Parathyroid adenoma (tissue), 2 donors: ENCODE measurements at regions not wholly inside any gene's neighbourhood (a gene's known extent, or its start where the extent isn't known, plus 50 kb on each side); places are given as distances from the start of the nearest gene placed in this dataset.

Source experiments
- H2AFZ ChIP-seq: fragments of 300-600 bp; sonication (generic); one replicate; pipeline ENCODE4 v1.7.0; 2017; ENCODE audit warnings: antibody characterized with exemption, mild to moderate bottlenecking
- H3K27ac ChIP-seq: fragments of 300-600 bp; sonication (generic); one replicate; pipeline ENCODE4 v1.7.0; 2017
- H3K27me3 ChIP-seq: fragments of 300-600 bp; sonication (generic); one replicate; pipeline ENCODE4 v1.7.0; 2017; ENCODE audit warnings: low read length; ENCODE audit not compliant: control insufficient read depth, insufficient read depth
- H3K36me3 ChIP-seq: fragments of 300-600 bp; sonication (generic); one replicate; pipeline ENCODE4 v1.7.0; 2017; ENCODE audit warnings: low read length; ENCODE audit not compliant: control insufficient read depth, insufficient read depth
- H3K4me1 ChIP-seq: fragments of 300-600 bp; sonication (generic); one replicate; pipeline ENCODE4 v1.7.0; 2017; ENCODE audit warnings: control low read depth
- H3K4me2 ChIP-seq: fragments of 300-600 bp; sonication (generic); one replicate; pipeline ENCODE4 v1.7.0; 2017; ENCODE audit warnings: low read length
- H3K4me3 ChIP-seq: fragments of 300-600 bp; sonication (generic); one replicate; pipeline ENCODE4 v1.7.0; 2017; ENCODE audit warnings: low read depth, low read length
- H3K79me2 ChIP-seq: fragments of 300-600 bp; sonication (generic); one replicate; pipeline ENCODE4 v1.7.0; 2017; ENCODE audit warnings: control low read depth
- H3K9ac ChIP-seq: fragments of 300-600 bp; sonication (generic); one replicate; pipeline ENCODE4 v1.7.0; 2017; ENCODE audit warnings: mild to moderate bottlenecking
- H3K9me3 ChIP-seq: fragments of 300-600 bp; sonication (generic); one replicate; pipeline ENCODE4 v1.7.0; 2017; ENCODE audit warnings: low read length; ENCODE audit not compliant: control insufficient read depth
- TF ChIP-seq, protein P1 (sequence below): fragments of 300-600 bp; sonication (generic); IDR thresholded peaks from one replicate; pipeline ENCODE4 v1.7.0; 2017; ENCODE audit warnings: antibody characterized with exemption, mild to moderate bottlenecking
- donor health status: primary hyperparathyroidism.

DNA sequence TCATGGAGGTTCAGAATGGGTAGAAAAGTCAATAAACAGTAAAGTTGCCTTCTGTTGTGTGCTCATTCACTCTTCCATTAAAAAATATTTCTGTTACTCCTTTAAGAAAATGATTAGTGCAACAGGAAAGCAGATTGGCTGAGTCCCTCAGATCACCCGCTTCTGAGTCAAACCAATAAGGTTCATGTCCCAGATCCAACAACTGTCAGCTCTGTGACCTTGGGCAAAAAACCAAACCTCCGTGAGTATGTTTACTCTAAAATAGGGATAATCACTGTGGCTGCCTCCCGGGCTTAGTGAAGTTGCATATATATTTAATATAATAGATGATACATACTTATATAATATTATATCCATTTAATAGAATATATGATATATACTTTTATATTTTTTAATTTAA, 698.5 kb upstream of the RBFOX1 start:
- no peak overlapping the region for H3K27ac ChIP-seq
- H3K4me3 ChIP-seq = no peak overlapping the region
- no peaks in the 10 kb centered on the region for H3K79me2 ChIP-seq
- H3K4me1 ChIP-seq = no peaks in the 10 kb centered on the region
- H3K9ac ChIP-seq = no peak overlapping the region
- no peak overlapping the region for H3K4me2 ChIP-seq
- no peak overlapping the region for H2AFZ ChIP-seq
- no peaks in the 10 kb centered on the region for H3K9me3 ChIP-seq
- H3K27me3 ChIP-seq = no peaks in the 10 kb centered on the region
- TF ChIP-seq, protein P1, sequence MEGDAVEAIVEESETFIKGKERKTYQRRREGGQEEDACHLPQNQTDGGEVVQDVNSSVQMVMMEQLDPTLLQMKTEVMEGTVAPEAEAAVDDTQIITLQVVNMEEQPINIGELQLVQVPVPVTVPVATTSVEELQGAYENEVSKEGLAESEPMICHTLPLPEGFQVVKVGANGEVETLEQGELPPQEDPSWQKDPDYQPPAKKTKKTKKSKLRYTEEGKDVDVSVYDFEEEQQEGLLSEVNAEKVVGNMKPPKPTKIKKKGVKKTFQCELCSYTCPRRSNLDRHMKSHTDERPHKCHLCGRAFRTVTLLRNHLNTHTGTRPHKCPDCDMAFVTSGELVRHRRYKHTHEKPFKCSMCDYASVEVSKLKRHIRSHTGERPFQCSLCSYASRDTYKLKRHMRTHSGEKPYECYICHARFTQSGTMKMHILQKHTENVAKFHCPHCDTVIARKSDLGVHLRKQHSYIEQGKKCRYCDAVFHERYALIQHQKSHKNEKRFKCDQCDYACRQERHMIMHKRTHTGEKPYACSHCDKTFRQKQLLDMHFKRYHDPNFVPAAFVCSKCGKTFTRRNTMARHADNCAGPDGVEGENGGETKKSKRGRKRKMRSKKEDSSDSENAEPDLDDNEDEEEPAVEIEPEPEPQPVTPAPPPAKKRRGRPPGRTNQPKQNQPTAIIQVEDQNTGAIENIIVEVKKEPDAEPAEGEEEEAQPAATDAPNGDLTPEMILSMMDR = no peak
- no peaks in the 10 kb centered on the region for H3K36me3 ChIP-seq

DNA sequence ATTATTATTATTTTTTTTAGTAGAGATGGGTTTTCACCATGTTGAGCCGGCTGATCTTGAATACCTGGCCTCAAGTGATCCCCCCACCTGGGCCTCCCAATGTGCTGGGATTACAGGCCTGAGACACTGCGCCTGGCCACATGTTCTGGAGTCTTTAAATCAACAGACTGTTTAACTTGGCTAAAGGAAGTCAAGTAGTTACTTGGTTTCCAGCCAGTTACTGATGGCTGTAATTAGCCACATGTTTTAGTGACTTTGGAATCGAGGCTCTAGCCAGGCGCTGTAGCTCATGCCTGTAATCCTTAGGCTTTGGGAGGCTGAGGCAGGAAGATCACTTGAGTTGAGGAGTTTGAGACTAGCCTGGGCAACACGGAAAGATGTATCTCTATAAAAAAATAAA, 699.2 kb upstream of the RBFOX1 start:
- no peak overlapping the region for H3K4me3 ChIP-seq
- no peaks in the 10 kb centered on the region for H3K4me1 ChIP-seq
- TF ChIP-seq, protein P1 = no peak
- H3K79me2 ChIP-seq = no peaks in the 10 kb centered on the region
- no peak overlapping the region for H3K4me2 ChIP-seq
- H3K36me3 ChIP-seq = no peaks in the 10 kb centered on the region
- H3K9ac ChIP-seq = no peak overlapping the region
- H3K27me3 ChIP-seq = no peaks in the 10 kb centered on the region
- no peak overlapping the region for H2AFZ ChIP-seq
- no peaks in the 10 kb centered on the region for H3K9me3 ChIP-seq
- H3K27ac ChIP-seq = no peak overlapping the region

DNA sequence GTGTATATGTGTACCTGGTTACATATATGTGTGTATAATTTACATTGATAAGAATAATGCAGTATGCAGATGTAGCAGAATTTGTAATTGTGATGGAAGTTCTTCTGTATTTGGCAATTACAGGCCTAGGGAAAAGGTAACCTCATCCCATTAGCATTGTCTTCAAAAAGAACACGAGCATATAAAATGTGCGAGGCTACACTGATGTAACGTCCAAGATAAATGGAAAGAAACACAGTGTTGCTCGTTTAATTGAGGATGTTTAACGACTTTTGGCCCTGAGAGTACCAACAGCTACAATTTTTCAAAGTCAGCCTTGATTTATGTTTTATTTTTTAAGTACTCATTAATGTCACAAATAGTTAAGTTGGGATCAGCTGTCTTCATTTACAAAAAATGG, 703.5 kb upstream of the RBFOX1 start:
- Histone ChIP-seq H2AFZ (no peak overlapping the region), H3K79me2 (no peaks in the 10 kb centered on the region), H3K9me3 (no peaks in the 10 kb centered on the region), H3K4me3 (no peak overlapping the region), H3K4me2 (no peak overlapping the region), H3K36me3 (no peaks in the 10 kb centered on the region), H3K9ac (no peak overlapping the region), H3K27me3 (no peaks in the 10 kb centered on the region), H3K4me1 (no peaks in the 10 kb centered on the region), H3K27ac (no peak overlapping the region)
- TF ChIP-seq, protein P1 = no peak

DNA sequence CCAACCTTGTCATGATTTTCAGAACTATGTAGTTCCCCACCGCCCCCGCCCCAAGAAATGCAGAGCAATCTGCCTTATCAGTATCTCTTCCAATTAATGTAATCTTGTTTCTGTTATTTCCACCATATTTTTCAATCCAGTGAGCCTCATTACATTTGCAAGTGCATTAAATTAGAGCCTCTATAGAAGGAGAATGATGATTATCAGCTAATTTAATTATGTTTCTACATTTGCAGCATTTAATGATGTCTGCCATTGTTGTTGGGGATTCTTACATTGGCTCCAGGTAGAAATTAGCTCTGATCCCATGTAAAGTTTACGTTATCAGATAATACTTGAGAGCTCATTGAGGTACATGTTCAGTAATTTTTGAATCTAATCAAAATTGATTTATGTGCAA, 707.0 kb upstream of the RBFOX1 start:
- Histone ChIP-seq H3K27ac (no peak overlapping the region), H3K9ac (no peak overlapping the region), H3K36me3 (no peaks in the 10 kb centered on the region), H3K4me3 (no peak overlapping the region), H2AFZ (no peak overlapping the region), H3K4me1 (no peaks in the 10 kb centered on the region), H3K9me3 (no peaks in the 10 kb centered on the region), H3K79me2 (no peaks in the 10 kb centered on the region), H3K27me3 (no peaks in the 10 kb centered on the region), H3K4me2 (no peak overlapping the region)
- TF ChIP-seq, protein P1 = no peak

DNA sequence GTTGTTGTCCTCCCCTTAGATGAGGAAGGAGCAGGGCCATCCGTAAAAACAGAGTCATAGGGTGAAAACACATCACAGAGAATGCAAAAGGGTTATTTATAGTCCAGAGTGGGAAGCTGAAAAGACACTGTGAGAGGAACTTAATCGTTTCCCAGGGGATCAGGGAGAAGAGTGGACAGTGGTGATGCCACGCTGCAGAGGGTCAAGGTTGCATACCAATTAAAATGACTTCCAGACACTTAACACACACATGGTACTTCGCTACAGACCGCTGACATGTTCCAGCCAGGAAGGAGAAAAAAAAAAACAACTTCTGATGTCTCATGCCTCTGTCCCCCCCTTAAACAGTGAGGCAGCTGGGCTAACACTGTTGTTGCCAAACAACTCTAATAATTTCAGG, 713.8 kb upstream of the RBFOX1 start:
- H3K27ac ChIP-seq = no peak overlapping the region
- TF ChIP-seq, protein P1 = no peak
- H3K9me3 ChIP-seq = no peaks in the 10 kb centered on the region
- no peak overlapping the region for H3K4me2 ChIP-seq
- H3K36me3 ChIP-seq = no peaks in the 10 kb centered on the region
- H3K79me2 ChIP-seq = no peaks in the 10 kb centered on the region
- H2AFZ ChIP-seq = no peak overlapping the region
- no peak overlapping the region for H3K4me3 ChIP-seq
- no peaks in the 10 kb centered on the region for H3K27me3 ChIP-seq
- no peak overlapping the region for H3K9ac ChIP-seq
- H3K4me1 ChIP-seq = no peaks in the 10 kb centered on the region
